Brain microvascular endothelial cell (primary cell): ENCODE measurements at regions not wholly inside any gene's neighbourhood (a gene's known extent, or its start where the extent isn't known, plus 50 kb on each side); places are given as distances from the start of the nearest gene placed in this dataset.
"Not testable (repeated sequence)": the region's sequence is repeated elsewhere in the genome, so short reads cannot be mapped to it uniquely, and the experiment has no call there.

Source experiments
- DNase-seq: peaks from one replicate; pipeline ENCODE4 v3.0.0-alpha.2; 2020
- H3K27ac ChIP-seq: fragments of 250-450 bp; sonication (Bioruptor Pico); 2 replicates; pipeline ENCODE4 v1.5.1; 2020; ENCODE audit warnings: mild to moderate bottlenecking, moderate library complexity
- H3K27me3 ChIP-seq: fragments of 250-450 bp; sonication (Bioruptor Pico); replicated peaks from 2 replicates; pipeline ENCODE4 v1.5.1; 2020; ENCODE audit warnings: mild to moderate bottlenecking
- H3K36me3 ChIP-seq: fragments of 250-450 bp; sonication (Bioruptor Pico); replicated peaks from 2 replicates; pipeline ENCODE4 v1.5.1; 2020; ENCODE audit warnings: mild to moderate bottlenecking
- H3K4me3 ChIP-seq: 2 replicates; pipeline ENCODE4 v1.5.1; 2011; ENCODE audit warnings: low read depth, mild to moderate bottlenecking, control low read depth, low read length, moderate library complexity
- CTCF ChIP-seq: IDR thresholded peaks from 2 replicates; pipeline ENCODE4 v1.5.1; 2011; ENCODE audit warnings: low read depth, mild to moderate bottlenecking, moderate library complexity, low read length, control low read depth, inconsistent platforms; ENCODE audit errors: missing control alignments
- in situ Hi-C: cut with HindIII; loops from 2 replicates; pipeline ENCODE4 v1.10.0; 2017; ENCODE audit warnings: low sequenced_read_pairs, low pct_ligation_motif_present

- Histone ChIP-seq H3K27me3 (no peaks in the 10 kb centered on the region), H3K4me3 (no peak overlapping the region), H3K36me3 (no peaks in the 10 kb centered on the region), H3K27ac (no peak overlapping the region)
- in situ Hi-C loops, result no loop called here
- no peak for DNase-seq
- no peak for TF ChIP-seq CTCF
These were observed 206.0 kb downstream of the HHIP start for GRCh38 chr4:144851948-144852347.

- Histone ChIP-seq H3K36me3 (no peaks in the 10 kb centered on the region), H3K27me3 (no peaks in the 10 kb centered on the region), H3K27ac (no peak overlapping the region), H3K4me3 (no peak overlapping the region)
- in situ Hi-C loops, result no loop called here
- no peak for TF ChIP-seq CTCF
- DNase-seq, result no peak
These were observed 215.5 kb downstream of the HHIP start for GRCh38 chr4:144861471-144861870.

GRCh38 chr4:144862210-144862609 lies 216.3 kb downstream of the HHIP start:
- Histone ChIP-seq H3K27me3 (no peaks in the 10 kb centered on the region), H3K4me3 (no peak overlapping the region), H3K27ac (no peak overlapping the region), H3K36me3 (no peaks in the 10 kb centered on the region)
- no peak for TF ChIP-seq CTCF
- no peak for DNase-seq
- in situ Hi-C loops, result no loop called here

GRCh38 chr4:144864891-144865290 lies 218.9 kb downstream of the HHIP start:
- H3K36me3 ChIP-seq, H3K27me3 ChIP-seq, in situ Hi-C loops, H3K27ac ChIP-seq, H3K4me3 ChIP-seq, DNase-seq: not testable (repeated sequence)

GRCh38 chr4:144868309-144868708 lies 222.4 kb downstream of the HHIP start:
- no peak overlapping the region for H3K27ac ChIP-seq
- no peaks in the 10 kb centered on the region for H3K27me3 ChIP-seq
- no peak overlapping the region for H3K4me3 ChIP-seq
- in situ Hi-C loops, result no loop called here
- H3K36me3 ChIP-seq, result no peaks in the 10 kb centered on the region
- TF ChIP-seq CTCF, result no peak
- no peak for DNase-seq

GRCh38 chr4:144872508-144873225 lies 225.3 kb downstream of the ANAPC10 start:
- H3K36me3 ChIP-seq, result no peaks in the 10 kb centered on the region
- no peak for DNase-seq
- H3K27ac ChIP-seq, result no peak overlapping the region
- no peaks in the 10 kb centered on the region for H3K27me3 ChIP-seq
- in situ Hi-C loops, result no loop called here
- TF ChIP-seq CTCF, result no peak
- no peak overlapping the region for H3K4me3 ChIP-seq
